ENCODE measurements at regions not wholly inside any gene's neighbourhood (a gene's known extent, or its start where the extent isn't known, plus 50 kb on each side); places are given as distances from the start of the nearest gene placed in this dataset.
A peak's percentile ranks its signal among the peaks of the same experiment; 100 is the strongest.

DNA sequence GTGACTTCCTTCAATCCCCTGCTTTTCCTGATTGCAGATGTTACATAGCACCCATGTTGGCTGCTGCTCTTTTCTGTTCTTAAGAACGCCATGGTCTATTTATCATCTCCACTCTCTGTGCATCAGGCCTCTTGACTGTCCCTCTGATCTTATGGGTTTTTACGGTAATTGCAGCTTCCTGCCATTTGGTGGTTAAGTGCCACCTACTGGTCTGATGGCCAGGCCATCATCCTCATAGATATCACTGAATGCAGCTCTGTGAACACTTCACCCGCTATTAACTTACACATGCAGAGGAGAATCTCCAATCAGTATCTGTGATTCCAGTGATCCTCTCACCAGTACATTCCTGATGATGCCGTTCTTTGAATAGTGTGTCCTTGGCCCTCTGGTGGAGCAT lies 382.4 kb downstream of the TRAM1L1 start:
- TF ChIP-seq SPI1 (IDR thresholded peaks at IDR 0.05; ENCODE audit: borderline replicate concordance, low read depth) (no peak), POLR2AphosphoS5 (IDR thresholded peaks at IDR 0.05; ENCODE audit: low read depth) (no peak), GABPA (IDR thresholded peaks at IDR 0.05; ENCODE audit: low read depth) (no peak)
- TF ChIP-seq, protein P1, sequence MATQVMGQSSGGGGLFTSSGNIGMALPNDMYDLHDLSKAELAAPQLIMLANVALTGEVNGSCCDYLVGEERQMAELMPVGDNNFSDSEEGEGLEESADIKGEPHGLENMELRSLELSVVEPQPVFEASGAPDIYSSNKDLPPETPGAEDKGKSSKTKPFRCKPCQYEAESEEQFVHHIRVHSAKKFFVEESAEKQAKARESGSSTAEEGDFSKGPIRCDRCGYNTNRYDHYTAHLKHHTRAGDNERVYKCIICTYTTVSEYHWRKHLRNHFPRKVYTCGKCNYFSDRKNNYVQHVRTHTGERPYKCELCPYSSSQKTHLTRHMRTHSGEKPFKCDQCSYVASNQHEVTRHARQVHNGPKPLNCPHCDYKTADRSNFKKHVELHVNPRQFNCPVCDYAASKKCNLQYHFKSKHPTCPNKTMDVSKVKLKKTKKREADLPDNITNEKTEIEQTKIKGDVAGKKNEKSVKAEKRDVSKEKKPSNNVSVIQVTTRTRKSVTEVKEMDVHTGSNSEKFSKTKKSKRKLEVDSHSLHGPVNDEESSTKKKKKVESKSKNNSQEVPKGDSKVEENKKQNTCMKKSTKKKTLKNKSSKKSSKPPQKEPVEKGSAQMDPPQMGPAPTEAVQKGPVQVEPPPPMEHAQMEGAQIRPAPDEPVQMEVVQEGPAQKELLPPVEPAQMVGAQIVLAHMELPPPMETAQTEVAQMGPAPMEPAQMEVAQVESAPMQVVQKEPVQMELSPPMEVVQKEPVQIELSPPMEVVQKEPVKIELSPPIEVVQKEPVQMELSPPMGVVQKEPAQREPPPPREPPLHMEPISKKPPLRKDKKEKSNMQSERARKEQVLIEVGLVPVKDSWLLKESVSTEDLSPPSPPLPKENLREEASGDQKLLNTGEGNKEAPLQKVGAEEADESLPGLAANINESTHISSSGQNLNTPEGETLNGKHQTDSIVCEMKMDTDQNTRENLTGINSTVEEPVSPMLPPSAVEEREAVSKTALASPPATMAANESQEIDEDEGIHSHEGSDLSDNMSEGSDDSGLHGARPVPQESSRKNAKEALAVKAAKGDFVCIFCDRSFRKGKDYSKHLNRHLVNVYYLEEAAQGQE (IDR thresholded peaks at IDR 0.05; ENCODE audit: insufficient replicate concordance, low read depth) = no peak
- peak in 1 of 2 experiments; percentile 1 for DNase-seq (ENCODE audit: low read depth in 1 of 2, low spot score in 1 of 2)
- Histone ChIP-seq H3K27me3 (ENCODE audit: insufficient read depth, poor library complexity, severe bottlenecking) (no peaks in the 10 kb centered on the region), H3K4me3 (replicated peaks; ENCODE audit: insufficient read depth, low read length) (no peak overlapping the region), H3K27ac (replicated peaks) (no peak overlapping the region)

GRCh38 chr4:116688536-116688935 lies 396.8 kb downstream of the TRAM1L1 start:
- no peak for TF ChIP-seq POLR2AphosphoS5 (IDR thresholded peaks at IDR 0.05; ENCODE audit: low read depth)
- TF ChIP-seq GABPA (IDR thresholded peaks at IDR 0.05; ENCODE audit: low read depth) = no peak
- Histone ChIP-seq H3K27me3 (ENCODE audit: insufficient read depth, poor library complexity, severe bottlenecking) (no peaks in the 10 kb centered on the region), H3K27ac (replicated peaks) (no peak overlapping the region), H3K4me3 (replicated peaks; ENCODE audit: insufficient read depth, low read length) (no peak overlapping the region)
- DNase-seq (ENCODE audit: low read depth in 1 of 2, low spot score in 1 of 2) = no peak

DNA sequence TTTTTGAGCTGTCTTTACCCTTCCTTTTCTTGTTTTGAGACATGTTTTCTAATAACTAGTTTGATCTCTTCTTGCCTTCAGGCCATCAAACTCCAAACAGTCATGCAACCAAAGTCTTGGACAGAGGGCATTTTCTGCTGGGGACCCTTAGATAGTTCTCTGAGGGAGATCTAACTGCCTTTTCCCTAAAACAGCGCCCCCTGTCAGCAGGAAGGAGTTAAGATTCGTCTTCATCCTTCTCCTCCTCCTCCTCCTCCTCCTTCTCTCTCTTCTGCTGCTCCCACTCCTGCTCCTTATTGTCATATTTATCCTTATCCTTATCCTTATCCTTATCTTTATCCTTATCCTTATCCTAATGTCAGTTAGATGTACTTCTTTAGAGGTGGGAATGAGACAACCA lies 417.2 kb downstream of the TRAM1L1 start:
- TF ChIP-seq GABPA (IDR thresholded peaks at IDR 0.05; ENCODE audit: low read depth) (no peak), POLR2AphosphoS5 (IDR thresholded peaks at IDR 0.05; ENCODE audit: low read depth) (no peak), SPI1 (IDR thresholded peaks at IDR 0.05; ENCODE audit: borderline replicate concordance, low read depth) (no peak), CTCF (IDR thresholded peaks at IDR 0.05; ENCODE audit: insufficient read depth, low read length) (no peak)
- TF ChIP-seq, protein P1 (IDR thresholded peaks at IDR 0.05; ENCODE audit: insufficient replicate concordance, low read depth) = no peak
- DNase-seq (ENCODE audit: low read depth in 1 of 2, low spot score in 1 of 2) = no peak
- Histone ChIP-seq H3K27me3 (ENCODE audit: insufficient read depth, poor library complexity, severe bottlenecking) (no peaks in the 10 kb centered on the region), H3K27ac (replicated peaks) (no peak overlapping the region), H3K4me3 (replicated peaks; ENCODE audit: insufficient read depth, low read length) (no peak overlapping the region)

- Histone ChIP-seq H3K27me3 (ENCODE audit: insufficient read depth, poor library complexity, severe bottlenecking) (no peaks in the 10 kb centered on the region), H3K4me3 (replicated peaks; ENCODE audit: insufficient read depth, low read length) (no peak overlapping the region), H3K27ac (replicated peaks) (no peak overlapping the region)
- DNase-seq (ENCODE audit: low read depth in 1 of 2, low spot score in 1 of 2) = no peak
- TF ChIP-seq, protein P1 (IDR thresholded peaks at IDR 0.05; ENCODE audit: insufficient replicate concordance, low read depth) = no peak
- no peak for TF ChIP-seq GABPA (IDR thresholded peaks at IDR 0.05; ENCODE audit: low read depth)
- no peak for TF ChIP-seq CTCF (IDR thresholded peaks at IDR 0.05; ENCODE audit: insufficient read depth, low read length)
- no peak for TF ChIP-seq SPI1 (IDR thresholded peaks at IDR 0.05; ENCODE audit: borderline replicate concordance, low read depth)
- no peak for TF ChIP-seq POLR2AphosphoS5 (IDR thresholded peaks at IDR 0.05; ENCODE audit: low read depth)
These were observed 419.7 kb downstream of the TRAM1L1 start for GRCh38 chr4:116665716-116666115.

All from HL-60 (cell line).